ENCODE measurements at regions not wholly inside any gene's neighbourhood (a gene's known extent, or its start where the extent isn't known, plus 50 kb on each side); places are given as distances from the start of the nearest gene placed in this dataset.
"Not testable (repeated sequence)": the region's sequence is repeated elsewhere in the genome, so short reads cannot be mapped to it uniquely, and the experiment has no call there.

DNA sequence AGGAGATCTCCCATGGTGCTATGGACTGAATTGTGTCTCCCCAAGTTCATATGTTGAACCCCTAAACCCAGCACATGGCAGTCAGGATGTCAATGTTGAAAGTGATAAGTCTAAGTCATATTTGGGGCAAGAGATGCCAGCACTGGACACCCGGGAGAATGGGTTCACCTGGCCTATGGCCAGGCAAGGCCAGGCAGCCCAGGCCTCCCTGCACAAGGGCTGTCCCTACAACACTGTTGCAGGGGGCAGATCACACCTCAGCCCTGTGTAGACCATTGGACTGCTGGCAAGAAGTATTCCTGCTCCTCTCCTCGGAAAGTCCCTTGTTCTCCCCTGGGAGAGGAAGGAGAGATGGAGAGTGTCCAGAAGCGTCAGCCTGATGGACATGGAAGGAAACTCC, 240.5 kb downstream of the GADD45G start:
- no peak for DNase-seq

DNA sequence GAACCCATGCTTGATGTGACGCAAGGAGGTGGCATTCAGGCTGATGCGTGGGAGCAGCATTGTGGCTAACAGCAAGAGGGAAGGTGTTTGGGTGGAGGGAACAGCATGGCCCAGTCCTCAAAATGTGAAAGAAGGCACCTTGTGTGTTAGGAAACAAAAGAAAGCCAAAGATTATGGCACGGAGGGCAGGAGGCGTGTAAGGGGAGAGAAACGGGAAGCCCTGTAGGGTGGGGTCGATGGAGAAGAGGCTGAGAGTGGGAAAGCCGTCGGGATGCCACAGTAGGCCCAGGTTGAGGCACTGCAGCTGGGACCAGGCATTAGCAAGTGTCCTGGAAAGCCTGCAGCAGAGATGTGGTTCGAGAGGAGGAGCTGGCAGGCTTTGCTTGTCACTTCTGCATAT, 241.1 kb downstream of the GADD45G start:
- DNase-seq: no peak

DNA sequence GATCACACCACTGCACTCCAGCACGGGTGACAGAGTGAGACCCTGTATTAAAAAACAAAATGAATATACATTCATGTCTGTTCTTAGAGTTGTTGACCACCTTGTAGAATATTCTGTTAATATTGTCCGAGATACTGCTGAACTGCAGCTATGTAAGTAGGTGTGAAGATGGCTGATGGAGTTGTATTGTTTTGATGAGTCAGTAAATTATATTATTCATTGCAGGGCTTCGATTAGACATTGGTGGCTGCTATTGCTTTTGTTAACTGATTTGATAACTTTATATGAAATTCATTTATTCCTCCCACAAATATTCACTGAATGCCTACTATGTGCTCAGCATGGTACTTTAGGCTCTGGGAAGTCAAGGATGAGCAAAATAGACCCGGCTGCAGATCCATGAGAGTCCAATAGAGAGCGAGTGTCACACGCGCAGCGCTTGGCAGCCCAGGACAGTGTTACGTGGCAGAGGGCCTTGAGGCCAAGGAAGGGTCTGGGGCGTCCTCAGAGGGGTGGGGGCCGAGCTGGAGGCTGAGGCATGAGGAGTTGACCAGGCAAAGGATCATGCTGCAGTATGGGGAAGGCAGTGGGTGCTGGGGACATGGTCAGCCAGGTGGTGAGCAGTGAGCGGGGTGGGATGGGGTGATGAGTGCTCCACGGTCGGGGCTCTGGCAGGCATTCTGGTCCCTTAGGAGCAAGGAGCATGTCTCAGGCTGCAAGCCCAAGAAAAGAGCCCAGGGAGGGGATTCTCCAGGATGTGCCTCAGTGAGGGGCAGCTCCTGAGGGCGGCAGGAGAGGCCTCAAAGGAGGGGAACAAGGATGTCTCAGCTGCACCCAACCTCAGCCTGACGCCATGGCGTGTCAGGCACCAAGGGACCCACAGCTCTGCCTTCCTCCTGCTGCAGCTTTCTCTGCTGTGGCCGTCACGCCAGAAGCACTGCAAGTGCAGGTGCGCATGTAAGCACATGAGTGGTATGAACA, 243.5 kb downstream of the GADD45G start:
- DNase-seq: no peak

DNA sequence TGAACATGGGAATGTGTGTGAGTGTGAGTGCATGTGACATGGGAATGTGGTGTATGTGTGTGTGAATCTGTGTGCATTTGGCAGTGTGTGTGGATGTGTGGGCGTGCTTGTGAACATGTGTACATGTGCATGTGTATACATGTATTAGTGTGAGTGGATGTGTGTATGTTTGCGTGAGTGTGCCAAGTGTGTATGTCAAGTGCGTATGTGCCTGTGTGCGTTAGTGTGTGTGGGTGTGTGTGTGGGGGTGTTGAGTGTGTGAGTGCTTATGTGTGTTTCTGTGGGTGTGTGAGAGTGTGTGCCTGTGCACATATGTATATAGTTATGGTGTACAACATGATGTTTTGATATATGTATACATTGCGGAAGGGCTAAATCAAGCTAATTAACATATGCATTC, 244.3 kb downstream of the GADD45G start:
- DNase-seq: no peak

DNA sequence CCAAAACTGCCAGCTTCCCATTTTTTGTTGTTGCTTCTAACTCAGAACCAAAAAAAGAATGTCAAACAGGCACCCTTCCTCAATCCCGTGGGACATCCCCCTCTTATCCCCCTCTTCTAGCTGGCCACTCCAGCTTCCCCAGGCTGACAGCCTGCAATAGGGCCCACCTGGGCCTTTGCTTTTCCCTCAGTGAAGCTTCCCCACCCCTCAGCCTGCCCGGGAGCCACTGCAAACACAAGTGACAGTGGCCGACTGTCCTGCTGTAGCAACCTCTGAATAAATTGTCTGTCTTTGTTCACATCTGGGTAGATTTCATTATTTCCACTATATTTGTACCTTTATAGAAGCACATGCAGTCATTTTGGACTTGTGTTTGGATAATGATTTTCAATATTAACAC, 245.3 kb downstream of the GADD45G start:
- DNase-seq: no peak

DNA sequence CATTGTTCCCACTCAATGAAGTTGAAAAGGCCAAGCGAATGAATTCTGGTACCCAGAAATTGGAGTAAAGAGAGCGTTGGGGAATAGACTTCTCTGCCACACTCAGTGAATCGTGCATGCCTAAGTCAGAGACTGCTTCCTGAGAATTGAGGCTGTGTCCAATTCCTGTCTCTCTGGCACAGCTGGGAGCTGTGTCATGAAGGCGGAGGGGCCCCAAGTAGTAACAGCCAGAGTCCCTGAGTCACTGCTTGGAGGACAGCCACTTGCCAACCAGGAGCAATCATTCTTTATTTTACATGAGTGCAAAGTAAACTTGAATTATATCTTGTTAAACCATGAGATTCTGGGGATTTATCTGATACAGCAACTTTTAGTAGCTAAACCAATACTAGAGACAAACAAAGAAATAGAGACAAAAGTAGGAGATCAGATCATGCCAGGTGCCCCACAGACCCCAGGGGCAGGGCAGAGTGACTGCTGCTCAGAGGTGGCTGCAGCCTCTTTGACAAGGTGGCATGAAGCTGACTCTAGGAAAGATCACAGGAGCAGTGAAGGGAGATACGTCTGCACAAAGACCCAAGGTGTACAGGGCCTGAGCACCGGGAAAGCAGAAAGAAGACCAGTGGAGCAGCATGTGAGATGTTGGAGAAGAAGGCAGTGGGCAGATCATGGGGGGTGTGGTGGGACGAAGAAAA, 246.0 kb downstream of the GADD45G start:
- DNase-seq: no peak

DNA sequence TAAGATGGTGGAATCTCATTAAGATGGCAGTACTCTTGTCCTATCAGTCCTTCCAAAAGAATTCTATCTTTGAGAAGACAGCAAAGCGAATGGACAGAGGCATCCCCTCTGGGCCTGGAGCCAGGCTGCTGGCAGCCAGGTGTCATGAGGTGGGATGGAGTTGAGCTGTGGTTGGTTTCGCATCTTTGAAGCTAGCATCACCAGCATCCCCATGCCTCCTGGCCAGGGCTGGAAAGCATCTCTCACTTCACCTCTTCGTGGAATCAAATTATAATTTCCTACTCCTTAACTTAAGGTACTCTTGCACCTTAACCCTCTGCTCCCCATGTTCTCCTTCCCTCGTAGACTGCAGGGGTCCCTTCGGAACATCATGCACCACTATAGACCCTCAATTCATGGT, 248.3 kb downstream of the GADD45G start:
- no peak for DNase-seq

- DNase-seq: no peak
Measured at GRCh38 chr9:89853931-89854330, 249.1 kb downstream of the GADD45G start.

DNA sequence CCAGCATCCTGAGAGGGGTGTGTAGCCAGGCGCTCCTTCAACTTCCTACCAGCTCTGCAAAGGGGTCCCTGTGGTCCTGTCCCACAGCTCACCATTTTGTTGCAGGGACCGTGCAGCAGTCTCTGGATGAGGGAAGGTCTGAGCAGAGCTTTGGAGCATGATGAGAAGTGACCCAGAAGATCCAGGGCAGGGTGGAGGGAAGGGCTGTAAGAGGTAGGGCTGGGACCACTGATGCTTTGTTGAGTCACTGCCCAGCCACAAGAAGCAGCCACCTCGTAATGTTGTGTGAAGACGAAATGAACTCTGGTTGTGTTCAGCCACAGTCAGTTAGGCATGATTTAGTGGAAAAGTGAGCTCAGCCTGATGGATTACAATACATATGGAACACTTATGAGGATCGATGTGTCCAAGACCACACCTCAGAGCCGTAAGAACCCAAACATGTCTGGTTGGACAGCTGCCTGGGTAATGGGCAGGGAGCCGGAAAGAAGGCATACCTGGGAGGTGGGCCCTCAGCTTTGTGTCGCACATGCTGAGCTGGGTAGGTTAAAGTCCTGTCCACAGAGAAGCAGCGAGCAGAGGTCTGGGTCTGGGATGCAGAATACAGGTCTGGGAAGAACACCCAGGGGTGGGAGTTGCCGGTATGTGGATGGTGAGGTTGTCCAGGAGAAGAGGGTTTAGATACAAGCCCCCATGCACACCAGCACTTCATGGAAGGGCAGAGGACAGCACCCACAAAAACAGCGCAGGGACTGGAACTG, 250.1 kb downstream of the GADD45G start:
- DNase-seq: no peak

DNA sequence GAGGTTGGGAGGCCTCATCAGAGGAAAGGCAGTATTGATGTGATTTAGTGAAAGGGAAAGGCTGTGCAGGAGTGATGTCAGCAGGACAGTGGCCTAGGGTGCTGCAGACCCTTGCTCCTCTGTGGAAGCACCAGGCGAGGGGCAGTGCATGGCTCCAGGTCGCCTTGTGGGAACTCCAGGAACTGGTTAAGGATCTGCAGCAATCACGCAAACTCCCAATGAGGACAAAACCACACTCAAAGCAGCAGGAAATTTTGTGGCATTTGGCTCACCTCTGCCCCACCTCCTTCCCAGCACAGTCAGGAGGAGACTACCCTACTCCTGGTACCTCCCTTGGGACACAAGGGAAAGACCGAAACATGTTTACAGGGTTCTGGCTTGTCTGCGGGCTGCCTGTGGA, 251.5 kb downstream of the GADD45G start:
- not testable (repeated sequence) for DNase-seq

- not testable (repeated sequence) for DNase-seq
Measured at GRCh38 chr9:89856950-89857349, 252.1 kb downstream of the GADD45G start.

DNA sequence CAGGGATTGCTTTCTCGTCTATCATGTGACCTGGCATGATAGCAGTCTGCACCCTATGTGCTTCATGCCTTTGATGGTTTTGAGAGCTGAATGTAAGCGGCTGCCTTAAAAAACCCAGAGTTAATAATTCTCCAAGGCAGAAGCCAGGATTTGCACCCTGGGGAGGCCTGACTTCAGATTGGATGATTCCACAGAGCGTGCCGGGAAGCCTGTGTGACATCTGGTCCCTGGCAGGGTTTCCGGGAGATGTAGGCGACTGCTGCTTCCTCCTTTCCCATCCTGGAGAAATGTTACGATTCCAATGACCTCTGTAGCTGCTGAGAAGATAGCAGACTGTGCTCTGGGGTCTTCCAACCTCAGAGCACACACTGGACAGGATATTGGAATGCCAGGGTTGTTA, 255.0 kb downstream of the GADD45G start:
- DNase-seq: not testable (repeated sequence)

DNA sequence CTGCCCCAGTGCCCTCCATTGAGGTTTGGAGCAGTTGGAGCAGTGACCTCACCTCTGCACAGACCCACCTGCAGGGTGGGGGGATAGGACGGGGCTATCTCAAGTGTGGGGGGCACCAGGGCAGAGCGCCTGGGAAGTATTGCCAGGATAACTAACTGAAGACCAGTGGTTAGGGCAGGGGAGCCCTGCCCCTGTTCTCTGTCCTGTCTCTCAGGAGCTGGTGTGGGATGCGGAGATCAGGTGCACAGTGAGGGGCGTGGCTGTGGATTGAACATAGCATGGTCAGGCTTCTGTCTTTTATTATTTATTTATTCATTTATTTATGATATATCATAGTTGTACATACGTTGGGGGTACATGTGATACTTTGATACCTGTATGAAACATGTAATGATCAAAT, 256.6 kb downstream of the GADD45G start:
- not testable (repeated sequence) for DNase-seq

DNA sequence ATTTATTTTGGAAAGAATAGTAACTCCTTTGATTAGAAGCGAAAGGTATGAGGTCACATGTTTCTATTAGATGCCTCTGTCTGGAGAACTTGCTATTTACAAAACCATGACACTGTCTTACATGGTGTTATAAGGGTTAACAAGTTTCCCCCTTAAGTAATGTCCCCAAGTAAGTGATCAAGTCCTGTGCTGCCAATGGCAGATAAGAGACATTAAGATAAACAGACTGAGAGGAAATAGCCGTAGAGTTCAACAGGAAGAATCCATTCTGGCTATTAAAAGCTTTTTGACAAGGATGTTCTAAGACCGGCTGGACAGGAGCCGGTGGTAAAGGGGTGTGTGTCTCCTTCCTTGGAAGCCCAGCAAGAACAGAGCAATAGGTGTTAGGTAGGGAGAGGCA, 257.5 kb downstream of the GADD45G start:
- no peak for DNase-seq

DNA sequence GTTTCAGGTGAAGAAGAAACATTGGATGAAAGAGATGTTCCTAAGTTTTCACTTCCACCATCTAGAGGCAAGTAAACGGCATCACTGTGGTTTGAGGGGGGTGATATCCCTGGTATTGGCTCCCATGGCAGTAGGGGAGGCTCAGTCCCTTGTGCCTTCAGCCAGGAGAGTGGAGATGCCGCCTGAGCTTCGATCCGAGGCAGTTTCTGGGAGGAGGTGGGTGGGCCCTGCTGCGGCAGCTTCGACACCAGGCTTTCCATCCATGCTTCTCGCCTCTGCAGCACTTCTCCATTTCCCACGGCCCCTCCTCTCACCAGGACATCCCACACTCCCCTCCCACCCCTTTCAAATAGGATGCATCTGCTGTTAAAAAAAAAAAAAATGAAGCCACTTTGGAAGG, 258.3 kb downstream of the GADD45G start:
- DNase-seq: no peak

DNA sequence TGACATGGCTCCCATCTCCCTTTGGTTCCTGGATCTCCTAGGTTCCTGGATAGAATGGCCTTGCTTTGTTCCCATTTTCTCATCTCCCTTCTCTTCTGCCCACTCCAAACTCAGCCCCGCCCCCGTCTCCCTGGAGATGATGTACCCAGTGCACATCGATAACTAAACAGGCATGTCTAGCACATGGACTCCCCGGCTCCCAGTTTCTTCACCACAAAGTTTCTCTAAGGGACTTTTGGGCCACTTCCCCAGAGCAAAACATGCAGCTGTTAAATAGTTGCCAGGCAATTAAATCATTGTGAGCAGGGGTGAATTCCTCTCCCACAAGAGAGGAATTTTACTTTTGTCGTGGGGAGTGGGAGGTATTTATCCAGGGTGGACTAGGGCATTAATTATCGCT, 259.0 kb downstream of the GADD45G start:
- no peak for DNase-seq

DNA sequence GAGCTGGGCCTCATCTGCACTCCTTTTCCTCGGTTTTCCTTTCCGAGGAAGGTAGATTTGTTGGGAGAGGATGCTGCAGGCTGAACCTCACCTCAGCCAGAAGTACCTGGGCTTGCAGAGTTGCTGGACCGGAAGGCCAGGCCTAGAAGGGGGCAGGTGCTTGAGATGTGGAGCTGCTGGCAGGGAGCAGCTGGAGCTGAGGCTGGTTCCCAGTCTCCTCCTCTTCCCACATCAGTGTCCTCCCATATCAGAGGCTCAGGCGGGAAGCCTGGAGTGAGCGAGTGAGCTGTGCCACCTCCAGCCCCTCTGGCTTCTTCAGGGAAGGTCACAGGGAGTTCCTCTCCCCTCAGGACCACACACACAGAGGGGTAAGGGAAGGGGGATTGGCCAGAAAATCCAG, 259.4 kb downstream of the GADD45G start:
- DNase-seq: no peak

GRCh38 chr9:89864731-89865130, 259.9 kb downstream of the GADD45G start:
- DNase-seq: no peak

- DNase-seq: no peak
Measured at GRCh38 chr9:89865357-89865756, 260.5 kb downstream of the GADD45G start.

DNA sequence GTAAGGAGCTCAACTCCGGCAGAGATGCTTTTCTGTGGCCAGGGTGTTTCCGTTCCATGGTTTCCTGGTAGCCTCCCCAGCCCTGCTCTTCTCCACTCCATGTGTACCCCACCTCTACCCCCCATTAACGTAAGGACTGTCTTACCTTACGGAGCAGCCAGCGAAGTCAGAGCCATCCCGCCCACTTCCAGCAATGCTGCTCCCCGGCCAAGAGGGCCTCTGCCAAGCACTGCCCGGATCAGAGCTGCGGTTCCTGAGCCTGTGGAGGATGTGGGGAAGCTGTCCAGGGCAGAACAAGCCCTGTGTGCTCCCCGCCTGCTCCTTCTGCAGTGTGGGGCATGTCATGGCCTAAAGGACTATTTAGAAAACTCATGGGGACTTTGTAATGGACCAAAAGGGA, 261.2 kb downstream of the GADD45G start:
- no peak for DNase-seq

GRCh38 chr9:89866701-89867100, 261.9 kb downstream of the GADD45G start:
- no peak for DNase-seq

DNA sequence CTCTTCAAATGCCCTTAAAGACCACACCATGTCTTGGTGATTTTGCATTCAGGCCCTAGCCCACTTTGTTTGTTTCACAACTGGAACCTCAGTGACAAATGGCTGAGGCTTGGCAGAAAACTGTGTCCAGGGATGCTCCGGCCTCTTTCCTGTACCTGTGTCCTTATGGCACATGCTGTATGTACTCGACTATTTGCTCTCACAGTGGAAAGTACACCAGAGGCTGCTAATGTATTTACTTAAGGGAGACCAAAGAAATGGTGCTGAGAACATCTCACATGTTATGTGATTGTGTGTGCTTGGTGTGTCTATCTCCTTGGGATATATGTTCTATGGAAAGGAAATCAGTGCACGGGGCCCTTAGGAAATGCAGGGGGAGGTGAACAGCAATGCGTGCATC, 263.3 kb downstream of the GADD45G start:
- no peak for DNase-seq

GRCh38 chr9:89869793-89870580, 265.2 kb downstream of the GADD45G start:
- DNase-seq: no peak

Measured in activated T-cell treated with anti-CD3 and anti-CD28 coated beads for 4 hours (primary cell).